GM18508 (cell line): ENCODE measurements at regions not wholly inside any gene's neighbourhood (a gene's known extent, or its start where the extent isn't known, plus 50 kb on each side); places are given as distances from the start of the nearest gene placed in this dataset.

Source experiments
- ATAC-seq: cut with Tn5 transposase; IDR thresholded peaks from one replicate; pipeline ENCODE4 v1.9.1; 2021; ENCODE audit warnings: moderate number of reproducible peaks; ENCODE audit not compliant: insufficient read depth, unreplicated experiment

- no peak for ATAC-seq
Measured at GRCh38 chr14:96617635-96618034, 115.5 kb downstream of the PAPOLA start.

- no peak for ATAC-seq
Measured at GRCh38 chr14:96622926-96623325, 120.7 kb downstream of the PAPOLA start.

- no peak for ATAC-seq
Measured at GRCh38 chr14:96623676-96624484, 121.7 kb downstream of the PAPOLA start.

- ATAC-seq = no peak
Measured at GRCh38 chr14:96624661-96625425, 122.7 kb downstream of the PAPOLA start.

- no peak for ATAC-seq
Measured at GRCh38 chr14:96625426-96625985, 123.3 kb downstream of the PAPOLA start.

- ATAC-seq = no peak
Measured at GRCh38 chr14:96626121-96626768, 124.1 kb downstream of the PAPOLA start.

GRCh38 chr14:96626916-96627315, 124.7 kb downstream of the PAPOLA start:
- no peak for ATAC-seq

- no peak for ATAC-seq
Measured at GRCh38 chr14:96627386-96627785, 125.2 kb downstream of the PAPOLA start.

- no peak for ATAC-seq
Measured at GRCh38 chr14:96627811-96628775, 125.9 kb downstream of the PAPOLA start.

- no peak for ATAC-seq
Measured at GRCh38 chr14:96629082-96629481, 126.9 kb downstream of the PAPOLA start.

- ATAC-seq = no peak
Measured at GRCh38 chr14:96629558-96630222, 127.5 kb downstream of the PAPOLA start.

- no peak for ATAC-seq
Measured at GRCh38 chr14:96630281-96630680, 128.1 kb downstream of the PAPOLA start.

- ATAC-seq = no peak
Measured at GRCh38 chr14:96631030-96631429, 128.8 kb downstream of the PAPOLA start.

- ATAC-seq = no peak
Measured at GRCh38 chr14:96631621-96632362, 129.6 kb downstream of the PAPOLA start.

- ATAC-seq = no peak
Measured at GRCh38 chr14:96632363-96632758, 130.2 kb downstream of the PAPOLA start.

GRCh38 chr14:96633096-96633495, 130.9 kb downstream of the PAPOLA start:
- ATAC-seq = no peak

GRCh38 chr14:96634481-96634880, 132.3 kb downstream of the PAPOLA start:
- no peak for ATAC-seq

GRCh38 chr14:96634896-96635295, 132.7 kb downstream of the PAPOLA start:
- no peak for ATAC-seq
